H9 (cell line): ENCODE measurements at regions not wholly inside any gene's neighbourhood (a gene's known extent, or its start where the extent isn't known, plus 50 kb on each side); places are given as distances from the start of the nearest gene placed in this dataset.

Source experiments
- DNase-seq: peaks from one replicate; pipeline ENCODE4 v3.0.0-alpha.2; 2017
- H2AFZ ChIP-seq: one replicate; pipeline ENCODE4 v1.6.1; 2013; ENCODE audit warnings: mild to moderate bottlenecking, low read length, control low read depth, moderate library complexity
- H2AK5ac ChIP-seq: 2 replicates; pipeline ENCODE4 v1.6.1; 2013; ENCODE audit warnings: low read length, control low read depth, mixed read lengths; ENCODE audit not compliant: insufficient read length
- H2BK120ac ChIP-seq: one replicate; pipeline ENCODE4 v1.6.1; 2013; ENCODE audit warnings: low read depth, mild to moderate bottlenecking, low read length, control low read depth, inconsistent platforms; ENCODE audit not compliant: poor library complexity, severe bottlenecking
- H2BK12ac ChIP-seq: 2 replicates; pipeline ENCODE4 v1.6.1; 2013; ENCODE audit warnings: low read length, control low read depth, mixed read lengths, low read depth; ENCODE audit not compliant: insufficient read length
- H2BK15ac ChIP-seq: 2 replicates; pipeline ENCODE4 v1.6.1; 2013; ENCODE audit warnings: low read depth, low read length, control low read depth
- H2BK20ac ChIP-seq: one replicate; pipeline ENCODE4 v1.6.1; 2013; ENCODE audit warnings: low read depth, mild to moderate bottlenecking, low read length, control low read depth, inconsistent platforms; ENCODE audit not compliant: poor library complexity, severe bottlenecking
- H2BK5ac ChIP-seq: 2 replicates; pipeline ENCODE4 v1.6.1; 2013; ENCODE audit warnings: low read length, control low read depth, mixed read lengths; ENCODE audit not compliant: insufficient read length
- H3K14ac ChIP-seq: 2 replicates; pipeline ENCODE4 v1.6.1; 2013; ENCODE audit warnings: low read length, control low read depth; ENCODE audit not compliant: insufficient read depth
- H3K18ac ChIP-seq: 2 replicates; pipeline ENCODE4 v1.6.1; 2013; ENCODE audit warnings: low read depth, mild to moderate bottlenecking, mixed read lengths, low read length, control low read depth; ENCODE audit not compliant: insufficient read length
- H3K23ac ChIP-seq: 2 replicates; pipeline ENCODE4 v1.6.1; 2013; ENCODE audit warnings: low read length, control low read depth, mixed read lengths, low read depth; ENCODE audit not compliant: insufficient read length
- H3K23me2 ChIP-seq: 2 replicates; pipeline ENCODE4 v1.6.1; 2013; ENCODE audit warnings: low read depth, mild to moderate bottlenecking, mixed read lengths, low read length, control low read depth; ENCODE audit not compliant: insufficient read length, poor library complexity, severe bottlenecking
- H3K27ac ChIP-seq: 2 replicates; pipeline ENCODE4 v1.5.1; 2013; ENCODE audit warnings: low read length, control low read depth, mixed read lengths, low read depth; ENCODE audit not compliant: insufficient read length
- H3K27me3 ChIP-seq: 2 replicates; pipeline ENCODE4 v1.6.1; 2013; ENCODE audit warnings: low read length, control low read depth, inconsistent platforms; ENCODE audit not compliant: insufficient read depth
- H3K4ac ChIP-seq: 2 replicates; pipeline ENCODE4 v1.6.1; 2013; ENCODE audit warnings: low read depth, mild to moderate bottlenecking, control low read depth, inconsistent platforms, low read length, moderate library complexity
- H3K4me1 ChIP-seq: 2 replicates; pipeline ENCODE4 v1.6.1; 2013; ENCODE audit warnings: low read length, control low read depth, inconsistent platforms; ENCODE audit not compliant: insufficient read depth
- H3K4me2 ChIP-seq: 2 replicates; pipeline ENCODE4 v1.6.1; 2013; ENCODE audit warnings: low read length, control low read depth, mixed read lengths; ENCODE audit not compliant: insufficient read length, insufficient read depth
- H3K56ac ChIP-seq: 2 replicates; pipeline ENCODE4 v1.6.1; 2013; ENCODE audit warnings: low read depth, mild to moderate bottlenecking, mixed read lengths, low read length, control low read depth; ENCODE audit not compliant: insufficient read length
- H3K79me1 ChIP-seq: 2 replicates; pipeline ENCODE4 v1.6.1; 2013; ENCODE audit warnings: low read depth, mild to moderate bottlenecking, moderate library complexity, low read length, control low read depth, inconsistent platforms; ENCODE audit not compliant: insufficient read depth, poor library complexity, severe bottlenecking
- H3K79me2 ChIP-seq: 2 replicates; pipeline ENCODE4 v1.6.1; 2013; ENCODE audit warnings: low read length, control low read depth, inconsistent platforms; ENCODE audit not compliant: insufficient read depth
- H3K9ac ChIP-seq: 2 replicates; pipeline ENCODE4 v1.6.1; 2013; ENCODE audit warnings: low read length, control low read depth, mixed read lengths; ENCODE audit not compliant: insufficient read length; ENCODE audit errors: extremely low read depth
- H3K9me3 ChIP-seq: one replicate; pipeline ENCODE4 v1.6.1; 2013; ENCODE audit warnings: low read depth, low read length, inconsistent platforms; ENCODE audit not compliant: control insufficient read depth
- H3T11ph ChIP-seq: one replicate; pipeline ENCODE4 v1.6.1; 2013; ENCODE audit warnings: mild to moderate bottlenecking, low read length, control low read depth, inconsistent platforms
- H4K20me1 ChIP-seq: one replicate; pipeline ENCODE4 v1.6.1; 2013; ENCODE audit not compliant: control insufficient read depth, insufficient read length, insufficient read depth
- H4K5ac ChIP-seq: 2 replicates; pipeline ENCODE4 v1.6.1; 2013; ENCODE audit warnings: low read depth, mild to moderate bottlenecking, mixed read lengths, low read length, control low read depth; ENCODE audit not compliant: insufficient read length
- H4K8ac ChIP-seq: replicated peaks from 2 replicates; pipeline ENCODE4 v1.6.1; 2013; ENCODE audit warnings: low read length, control low read depth, mixed read lengths, low read depth; ENCODE audit not compliant: insufficient read length
- H4K91ac ChIP-seq: 2 replicates; pipeline ENCODE4 v1.6.1; 2013; ENCODE audit warnings: low read depth, mild to moderate bottlenecking, moderate library complexity, mixed read lengths, low read length, control low read depth; ENCODE audit not compliant: insufficient read length
- H3K27ac Mint-ChIP-seq, 3 experiments: 2 replicates in 2 of 3; 3 replicates in 1 of 3; pipeline ENCODE4 v1.8.0; 2020 to 2021; ENCODE audit warnings: mixed read lengths in 3 of 3, mild to moderate bottlenecking in 1 of 3, moderate library complexity in 1 of 3
- H3K27me3 Mint-ChIP-seq: 2 replicates; pipeline ENCODE4 v1.8.0; 2021; ENCODE audit warnings: low read depth, mild to moderate bottlenecking, moderate library complexity, mixed read lengths
- H3K36me3 Mint-ChIP-seq, 3 experiments: 2 replicates in 2 of 3; 3 replicates in 1 of 3; pipeline ENCODE4 v1.8.0; 2020 to 2021; ENCODE audit warnings: low read depth in 3 of 3, mixed read lengths in 3 of 3; ENCODE audit not compliant: insufficient read depth in 1 of 3
- H3K4me1 Mint-ChIP-seq, 2 experiments: 2 replicates each; pipeline ENCODE4 v1.8.0; 2020; ENCODE audit warnings: mixed read lengths in 2 of 2
- H3K4me3 Mint-ChIP-seq, 2 experiments: 2 replicates in 1 of 2; 3 replicates in 1 of 2; pipeline ENCODE4 v1.8.0; 2020 to 2021; ENCODE audit warnings: mild to moderate bottlenecking in 2 of 2, mixed read lengths in 2 of 2, moderate library complexity in 1 of 2
- H3K9me3 Mint-ChIP-seq, 2 experiments: 2 replicates in 1 of 2; 3 replicates in 1 of 2; pipeline ENCODE4 v1.8.0; 2020; ENCODE audit warnings: mild to moderate bottlenecking in 2 of 2, mixed read lengths in 2 of 2, moderate library complexity in 1 of 2
- CTCF ChIP-seq: fragments of 200-600 bp; sonication (generic); conservative IDR thresholded peaks from 3 replicates; pipeline ENCODE4 v1.8.0; 2021; ENCODE audit warnings: antibody characterized with exemption, mild to moderate bottlenecking
- WGBS: extraction: QIAGEN DNeasy Blood & Tissue Kit; methylation state at CpG from one replicate; pipeline ENCODE4 v1.1.7; 2013; ENCODE audit warnings: missing lambda C conversion rate, low lambda C conversion rate, mixed read lengths; ENCODE audit not compliant: insufficient read length; ENCODE audit errors: extremely low coverage; 5-methylcytosine and 5-hydroxymethylcytosine counted together

- Histone ChIP-seq H4K91ac (no peak overlapping the region), H3K9ac (no peak overlapping the region), H2BK20ac (no peak overlapping the region), H3K23me2 (no peaks in the 10 kb centered on the region), H3K27ac (no peak overlapping the region), H2AFZ (no peak overlapping the region), H4K5ac (no peak overlapping the region), H3K14ac (no peak overlapping the region), H2BK5ac (no peak overlapping the region), H3K18ac (no peak overlapping the region), H3K4me1 (no peaks in the 10 kb centered on the region), H3K9me3 (no peaks in the 10 kb centered on the region), H4K20me1 (no peaks in the 10 kb centered on the region), H3K4me2 (no peak overlapping the region), H2BK120ac (no peak overlapping the region), H3K79me2 (no peaks in the 10 kb centered on the region), H3K56ac (no peak overlapping the region), H2BK12ac (no peak overlapping the region), H2AK5ac (no peak overlapping the region), H3K27me3 (no peaks in the 10 kb centered on the region), H2BK15ac (no peak overlapping the region), H3K4ac (no peak overlapping the region), H3K79me1 (no peaks in the 10 kb centered on the region), H3K23ac (no peak overlapping the region), H4K8ac (no peak overlapping the region), H3T11ph (no peak overlapping the region)
- WGBS: no CpG with 5 or more reads among the region's 1 CpG
- Mint-ChIP-seq H3K4me1 (peaks cover 5% of the 10 kb centered on the region in 2 experiments; a peak in 1 of 4 replicates), H3K9me3 (peaks cover 0 to 11% of the 10 kb centered on the region in 2 experiments; a peak in 3 of 5 replicates), H3K27ac (no peak overlapping the region), H3K27me3 (no peaks in the 10 kb centered on the region; the same call in 1 of the 2 replicates), H3K4me3 (no peak overlapping the region), H3K36me3 (peaks cover 0 to 7% (median 4%) of the 10 kb centered on the region in 3 experiments; a peak in 4 of 7 replicates)
- TF ChIP-seq CTCF: no peak
- DNase-seq: no peak
Observed at GRCh38 chr14:86788224-86788623, 1204.8 kb downstream of the GALC start.
